HEK293T (cell line): ENCODE measurements at regions not wholly inside any gene's neighbourhood (a gene's known extent, or its start where the extent isn't known, plus 50 kb on each side); places are given as distances from the start of the nearest gene placed in this dataset.

Experiments
- ARNT ChIP-seq: fragments of 450-650 bp; IDR thresholded peaks from 2 replicates; pipeline ENCODE4 v1.6.1; 2017; ENCODE audit warnings: mild to moderate bottlenecking
- BHLHE40 ChIP-seq: fragments of 450-650 bp; IDR thresholded peaks from 2 replicates; pipeline ENCODE4 v1.6.1; 2016; ENCODE audit warnings: mild to moderate bottlenecking, moderate library complexity, borderline replicate concordance
- CTBP1 ChIP-seq: fragments of 450-650 bp; IDR thresholded peaks from 2 replicates; pipeline ENCODE4 v1.6.1; 2016; ENCODE audit warnings: borderline replicate concordance
- ELF4 ChIP-seq: fragments of 450-650 bp; IDR thresholded peaks from 2 replicates; pipeline ENCODE4 v1.6.1; 2017; ENCODE audit warnings: antibody characterized with exemption
- FOXK2 ChIP-seq: fragments of 450-650 bp; IDR thresholded peaks from 2 replicates; pipeline ENCODE4 v1.6.1; 2016; ENCODE audit warnings: mild to moderate bottlenecking
- FOXM1 ChIP-seq: fragments of 450-650 bp; IDR thresholded peaks from 2 replicates; pipeline ENCODE4 v1.6.1; 2017; ENCODE audit warnings: mild to moderate bottlenecking, borderline replicate concordance
- L3MBTL2 ChIP-seq: fragments of 450-650 bp; conservative IDR thresholded peaks from 2 replicates; pipeline ENCODE4 v1.6.1; 2016; ENCODE audit warnings: mild to moderate bottlenecking
- LEF1 ChIP-seq: fragments of 450-650 bp; IDR thresholded peaks from 2 replicates; pipeline ENCODE4 v1.6.1; 2017; ENCODE audit warnings: mild to moderate bottlenecking, borderline replicate concordance
- NFRKB ChIP-seq: fragments of 450-650 bp; IDR thresholded peaks from 2 replicates; pipeline ENCODE4 v1.6.1; 2016; ENCODE audit warnings: mild to moderate bottlenecking, moderate library complexity
- PKNOX1 ChIP-seq: fragments of 450-650 bp; IDR thresholded peaks from 2 replicates; pipeline ENCODE4 v1.6.1; 2016
- SP1 ChIP-seq: fragments of 450-650 bp; IDR thresholded peaks from 2 replicates; pipeline ENCODE4 v1.6.1; 2017
- SUZ12 ChIP-seq: fragments of 450-650 bp; IDR thresholded peaks from 2 replicates; pipeline ENCODE4 v1.6.1; 2016; ENCODE audit warnings: mild to moderate bottlenecking
- TARDBP ChIP-seq: fragments of 450-650 bp; IDR thresholded peaks from 2 replicates; pipeline ENCODE4 v1.6.1; 2016
- ZNF384 ChIP-seq: fragments of 450-650 bp; IDR thresholded peaks from 2 replicates; pipeline ENCODE4 v1.6.1; 2016

DNA sequence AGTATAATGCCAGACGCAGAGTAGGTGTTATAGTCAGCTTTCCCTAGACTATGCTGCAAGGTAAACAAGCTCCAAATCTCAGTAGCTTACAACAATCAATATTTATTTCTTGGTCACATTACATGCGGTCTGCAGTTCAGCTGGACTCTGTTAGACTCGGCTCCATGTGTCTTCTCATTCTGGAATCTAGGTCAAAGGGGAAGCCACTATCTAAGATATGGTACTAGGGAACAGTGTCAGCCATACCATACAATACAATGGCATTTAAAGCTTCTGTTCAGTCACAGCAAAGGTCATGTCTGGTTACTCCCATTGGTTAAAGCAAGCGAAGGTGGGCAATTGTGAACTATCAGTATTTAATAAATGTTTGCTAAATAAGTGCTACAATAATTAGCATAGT is 65.3 kb upstream of the SERTM1 start:
- no peak for TF ChIP-seq FOXM1
- no peak for TF ChIP-seq ELF4
- no peak for TF ChIP-seq LEF1
- no peak for TF ChIP-seq NFRKB
- TF ChIP-seq BHLHE40, result no peak
- TF ChIP-seq SP1, result no peak
- TF ChIP-seq SUZ12, result no peak
- TF ChIP-seq CTBP1, result no peak
- no peak for TF ChIP-seq TARDBP
- no peak for TF ChIP-seq FOXK2
- no peak for TF ChIP-seq L3MBTL2
- TF ChIP-seq ZNF384, result no peak
- no peak for TF ChIP-seq ARNT
- TF ChIP-seq PKNOX1, result no peak
